Immature natural killer cell (primary cell): ENCODE measurements at regions not wholly inside any gene's neighbourhood (a gene's known extent, or its start where the extent isn't known, plus 50 kb on each side); places are given as distances from the start of the nearest gene placed in this dataset.
"Not testable (repeated sequence)": the region's sequence is repeated elsewhere in the genome, so short reads cannot be mapped to it uniquely, and the experiment has no call there.

Experiments
- DNase-seq, 3 donors: peaks; one replicate each; pipeline ENCODE4 v3.0.0; 2022; ENCODE audit warnings: mixed read lengths in 1 of 3
- H3K27ac Mint-ChIP-seq, 6 donors: one replicate each; pipeline ENCODE4 v1.8.0; 2020; ENCODE audit warnings: mixed read lengths in 6 of 6, mild to moderate bottlenecking in 5 of 6, inconsistent platforms in 4 of 6, moderate library complexity in 3 of 6
- H3K27me3 Mint-ChIP-seq, 3 donors: one replicate each; pipeline ENCODE4 v1.8.0; 2020 to 2021; ENCODE audit warnings: low read depth in 3 of 3, mild to moderate bottlenecking in 3 of 3, mixed read lengths in 3 of 3, moderate library complexity in 3 of 3, inconsistent platforms in 1 of 3
- H3K36me3 Mint-ChIP-seq, 3 donors: one replicate each; pipeline ENCODE4 v1.8.0; 2020; ENCODE audit warnings: mixed read lengths in 3 of 3, inconsistent platforms in 2 of 3, mild to moderate bottlenecking in 2 of 3
- H3K4me1 Mint-ChIP-seq, 2 donors: one replicate each; pipeline ENCODE4 v1.8.0; 2020; ENCODE audit warnings: inconsistent platforms in 2 of 2, mild to moderate bottlenecking in 2 of 2, mixed read lengths in 2 of 2, moderate library complexity in 1 of 2
- H3K4me3 Mint-ChIP-seq, 5 donors: one replicate each; pipeline ENCODE4 v1.8.0; 2020; ENCODE audit warnings: mild to moderate bottlenecking in 5 of 5, mixed read lengths in 5 of 5, inconsistent platforms in 3 of 5, moderate library complexity in 3 of 5
- H3K9me3 Mint-ChIP-seq, 6 donors: one replicate each; pipeline ENCODE4 v1.8.0; 2020; ENCODE audit warnings: mild to moderate bottlenecking in 6 of 6, mixed read lengths in 6 of 6, inconsistent platforms in 4 of 6, moderate library complexity in 3 of 6

DNA sequence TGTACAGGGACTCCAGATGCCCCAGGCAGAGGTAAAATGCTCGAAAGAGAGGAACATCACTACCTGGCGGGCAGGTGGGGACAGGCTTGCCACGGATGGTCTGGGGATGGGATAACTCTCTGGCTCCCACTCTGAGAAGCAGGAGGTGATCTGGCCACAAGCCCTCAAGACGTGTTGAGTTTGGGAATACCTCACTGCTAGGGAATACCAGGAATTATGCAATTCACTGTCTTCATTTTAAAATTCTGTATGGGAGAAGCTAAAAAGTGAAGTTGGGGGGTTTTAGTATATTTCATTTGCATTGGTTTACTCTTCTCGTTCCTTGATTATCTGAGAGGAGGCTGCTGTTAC is 510.4 kb downstream of the CCDC171 start:
- Mint-ChIP-seq H3K27me3 (peaks cover 0 to 2% (median 0%) of the 10 kb centered on the region in 3 donors), H3K4me3 (no peak overlapping the region), H3K4me1 (peaks cover 7 to 21% of the 10 kb centered on the region in 2 donors), H3K27ac (no peak overlapping the region), H3K9me3 (no peaks in the 10 kb centered on the region), H3K36me3 (no peaks in the 10 kb centered on the region)
- no peak for DNase-seq

DNA sequence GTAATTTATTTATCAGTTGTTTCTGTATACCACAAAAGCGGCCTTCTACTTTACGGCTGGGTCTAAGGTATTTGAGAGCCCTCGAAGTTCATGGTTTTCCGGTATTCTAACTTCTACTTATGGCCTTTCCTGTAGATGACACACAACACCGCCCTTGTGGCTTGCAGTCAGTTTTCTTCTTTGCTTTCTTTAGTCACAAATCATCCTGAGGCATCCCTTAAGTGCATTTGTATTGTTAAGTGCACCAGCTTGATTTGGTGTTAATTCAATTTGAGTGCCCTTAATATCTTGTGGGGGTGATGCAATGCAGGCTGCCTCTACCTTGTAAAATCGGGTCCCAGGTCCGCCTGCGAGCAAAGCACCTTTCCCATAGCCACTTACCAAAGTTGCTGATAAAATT is 511.9 kb downstream of the CCDC171 start:
- H3K27ac Mint-ChIP-seq = no peak overlapping the region
- no peak overlapping the region for H3K4me3 Mint-ChIP-seq
- H3K27me3 Mint-ChIP-seq = peaks cover 0 to 2% (median 1%) of the 10 kb centered on the region in 3 donors

DNA sequence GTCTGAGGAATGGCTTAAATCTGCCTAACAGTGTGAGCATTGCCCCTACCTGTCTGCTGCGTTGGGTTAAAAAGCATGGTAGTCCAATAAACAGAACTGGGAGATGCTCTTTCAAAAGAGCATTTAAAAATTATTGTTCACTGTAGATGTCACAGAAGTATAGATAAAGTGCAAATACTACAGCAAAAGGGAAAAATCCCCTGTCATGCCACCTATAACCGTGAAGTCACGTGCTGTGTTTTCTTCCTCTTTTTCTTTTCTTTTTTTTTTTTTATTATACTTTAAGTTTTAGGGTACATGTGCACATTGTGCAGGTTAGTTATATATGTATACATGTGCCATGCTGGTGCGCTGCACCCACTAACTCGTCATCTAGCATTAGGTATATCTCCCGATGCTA is 513.4 kb downstream of the CCDC171 start:
- not testable (repeated sequence) for DNase-seq, H3K36me3 Mint-ChIP-seq, H3K4me3 Mint-ChIP-seq, H3K9me3 Mint-ChIP-seq, H3K27me3 Mint-ChIP-seq, H3K27ac Mint-ChIP-seq, H3K4me1 Mint-ChIP-seq

More for the DNA sequence above, 511.9 kb downstream of the CCDC171 start:
- H3K9me3 Mint-ChIP-seq = peaks cover 0 to 4% (median 0%) of the 10 kb centered on the region in 6 donors
- no peak for DNase-seq
- no peaks in the 10 kb centered on the region for H3K36me3 Mint-ChIP-seq
- peaks cover 0 to 11% of the 10 kb centered on the region in 2 donors for H3K4me1 Mint-ChIP-seq

DNA sequence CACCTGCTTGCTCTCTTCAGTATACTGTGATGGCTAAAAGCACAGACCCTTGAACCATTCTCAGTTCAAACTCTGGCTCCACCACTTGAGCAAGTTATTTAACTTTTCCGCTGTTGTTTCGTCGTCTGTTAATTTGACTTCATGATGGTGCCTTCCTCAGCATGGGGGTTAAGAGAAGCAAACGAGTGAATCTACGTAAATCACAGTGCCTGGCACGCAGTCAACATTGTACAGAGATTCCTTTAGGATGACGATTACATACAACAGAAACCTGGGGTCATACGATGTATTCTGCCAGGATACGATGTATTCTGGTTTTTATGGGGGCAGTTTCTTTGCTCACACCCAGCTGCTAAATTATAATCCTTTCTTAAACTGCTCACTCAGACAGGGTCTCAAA is 515.6 kb downstream of the CCDC171 start:
- H3K27ac Mint-ChIP-seq = no peak overlapping the region
- no peak for DNase-seq
- H3K36me3 Mint-ChIP-seq = no peaks in the 10 kb centered on the region
- H3K27me3 Mint-ChIP-seq = peaks cover 0 to 5% (median 4%) of the 10 kb centered on the region in 3 donors
- H3K4me3 Mint-ChIP-seq = no peak overlapping the region
- no peaks in the 10 kb centered on the region for H3K4me1 Mint-ChIP-seq
- H3K9me3 Mint-ChIP-seq = peaks cover 0 to 6% (median 0%) of the 10 kb centered on the region in 6 donors

DNA sequence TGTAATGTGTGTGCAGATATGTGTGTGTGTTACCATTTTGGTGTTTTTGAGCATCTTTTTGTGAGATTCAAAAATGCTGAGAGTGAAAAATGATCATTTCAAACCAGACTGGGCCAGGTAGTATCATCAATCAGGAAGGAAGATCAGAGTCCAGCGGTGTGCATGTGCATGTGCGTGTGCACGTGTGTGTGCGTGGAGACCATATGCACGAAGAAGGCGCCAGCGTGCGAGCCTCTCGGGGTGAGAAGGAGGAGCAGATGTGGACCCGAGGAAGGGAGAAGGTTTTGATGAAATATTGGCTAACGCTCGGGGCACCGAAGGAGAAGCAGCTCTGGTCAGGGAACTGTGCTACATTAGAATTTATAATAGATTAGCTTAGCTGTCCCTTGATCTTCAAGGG is 516.4 kb downstream of the CCDC171 start:
- no peaks in the 10 kb centered on the region for H3K4me1 Mint-ChIP-seq
- DNase-seq = no peak
- H3K27ac Mint-ChIP-seq = no peak overlapping the region
- peaks cover 0 to 6% (median 0%) of the 10 kb centered on the region in 6 donors for H3K9me3 Mint-ChIP-seq
- H3K36me3 Mint-ChIP-seq = no peaks in the 10 kb centered on the region
- peaks cover 0 to 5% (median 4%) of the 10 kb centered on the region in 3 donors for H3K27me3 Mint-ChIP-seq
- no peak overlapping the region for H3K4me3 Mint-ChIP-seq

DNA sequence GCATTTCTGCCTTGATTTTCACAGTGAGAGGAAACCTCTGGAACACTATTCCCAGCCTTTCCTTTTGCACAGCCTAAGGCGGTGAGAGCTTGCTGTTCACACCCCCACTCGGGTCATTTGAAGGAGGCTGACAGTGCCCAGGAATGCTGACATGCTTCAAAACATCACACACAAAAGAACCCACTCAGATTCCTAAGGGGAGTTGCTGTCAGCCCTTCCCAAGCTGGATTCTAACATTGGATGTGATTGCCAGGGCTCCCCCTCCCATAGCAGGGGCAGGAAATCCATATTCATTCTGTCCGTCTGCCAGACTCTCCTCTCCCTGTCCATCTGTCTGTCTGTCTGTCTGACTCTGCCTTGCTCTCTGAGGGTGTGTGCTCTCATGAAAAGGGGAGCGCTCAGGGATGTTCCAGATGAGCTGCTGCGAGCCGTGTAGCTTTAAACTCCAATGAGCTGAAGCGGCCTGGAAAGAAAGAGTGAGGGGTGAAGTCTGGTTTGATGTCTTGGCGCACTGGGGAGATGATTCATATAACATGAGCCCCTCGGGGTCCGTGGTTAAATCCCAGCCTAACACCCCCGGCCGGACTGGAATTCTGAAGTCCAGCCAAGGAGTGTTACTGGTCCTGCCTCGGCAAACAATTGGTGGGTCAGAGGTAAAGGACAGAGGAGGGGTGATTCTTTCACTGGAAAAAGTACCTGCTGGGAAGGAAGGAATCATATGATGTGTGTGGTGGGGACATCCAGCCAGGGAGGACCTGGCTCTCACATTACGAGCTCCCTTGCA is 517.0 kb downstream of the CCDC171 start:
- no peaks in the 10 kb centered on the region for H3K36me3 Mint-ChIP-seq
- DNase-seq = no peak
- H3K27me3 Mint-ChIP-seq = peaks cover 0 to 5% (median 4%) of the 10 kb centered on the region in 3 donors
- no peak overlapping the region for H3K4me3 Mint-ChIP-seq
- H3K9me3 Mint-ChIP-seq = peaks cover 0 to 6% (median 0%) of the 10 kb centered on the region in 6 donors
- no peak overlapping the region for H3K27ac Mint-ChIP-seq
- no peaks in the 10 kb centered on the region for H3K4me1 Mint-ChIP-seq

DNA sequence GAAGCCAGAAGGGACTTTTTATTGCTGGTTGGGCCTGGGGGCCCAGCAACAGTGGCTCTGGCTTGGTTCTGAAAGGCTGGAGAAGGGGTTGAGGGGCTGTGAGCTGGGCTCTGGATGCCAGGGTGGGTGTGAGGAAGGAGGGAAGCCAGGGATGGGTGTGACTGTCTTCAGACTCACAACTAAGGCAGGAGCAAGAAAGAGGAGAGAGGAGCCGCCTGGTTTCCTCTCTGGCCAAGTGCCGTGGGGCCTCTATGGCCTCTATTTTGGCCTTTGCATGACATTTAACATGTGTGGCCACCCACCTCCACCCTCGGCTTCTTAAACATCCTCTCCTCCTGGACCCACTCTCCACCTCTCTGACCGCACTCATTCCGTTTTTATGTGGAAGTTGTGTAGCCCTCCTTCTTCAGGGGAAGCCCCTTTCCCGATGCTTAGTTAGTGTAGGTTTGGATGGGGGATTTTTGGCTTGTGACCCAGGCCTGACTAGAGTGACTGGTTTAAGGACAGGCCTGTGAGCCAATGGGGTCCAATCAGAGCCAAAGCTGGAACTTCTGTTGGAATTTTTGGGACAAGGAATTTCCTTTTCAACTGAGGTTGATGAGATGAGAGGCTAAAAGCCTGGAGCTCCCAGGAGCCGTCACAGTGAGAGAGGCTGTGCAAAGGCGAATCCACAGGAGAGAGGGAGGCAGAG is 517.8 kb downstream of the CCDC171 start:
- no peak overlapping the region for H3K27ac Mint-ChIP-seq
- H3K9me3 Mint-ChIP-seq = peaks cover 0 to 6% (median 0%) of the 10 kb centered on the region in 6 donors
- DNase-seq = no peak

DNA sequence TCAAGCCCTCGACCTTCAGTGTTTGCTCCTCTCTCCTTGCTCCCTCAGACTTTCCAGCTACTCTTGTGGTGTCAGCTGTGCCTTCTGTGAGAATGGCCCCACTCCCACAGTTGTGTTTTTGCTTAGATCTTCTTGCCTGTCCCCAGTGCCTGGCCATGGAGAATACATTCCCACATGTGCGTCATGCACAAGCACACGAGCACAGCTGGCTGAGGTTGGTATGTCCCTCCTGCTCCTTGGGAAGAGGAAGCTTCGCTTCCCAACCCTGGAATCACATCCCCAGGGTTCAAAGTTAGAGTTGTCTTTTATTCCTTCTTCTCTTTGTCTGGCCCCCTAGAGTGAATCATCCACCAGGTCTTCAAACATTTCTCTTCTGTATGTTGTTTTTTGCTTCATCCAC is 518.6 kb downstream of the CCDC171 start:
- no peak for DNase-seq
- H3K36me3 Mint-ChIP-seq = no peaks in the 10 kb centered on the region
- peaks cover 0 to 6% (median 0%) of the 10 kb centered on the region in 6 donors for H3K9me3 Mint-ChIP-seq
- H3K4me3 Mint-ChIP-seq = no peak overlapping the region
- peaks cover 0 to 4% (median 3%) of the 10 kb centered on the region in 3 donors for H3K27me3 Mint-ChIP-seq
- no peak overlapping the region for H3K27ac Mint-ChIP-seq
- H3K4me1 Mint-ChIP-seq = no peaks in the 10 kb centered on the region

More for the DNA sequence above, 517.8 kb downstream of the CCDC171 start:
- Mint-ChIP-seq H3K36me3 (no peaks in the 10 kb centered on the region), H3K27me3 (peaks cover 0 to 4% (median 3%) of the 10 kb centered on the region in 3 donors), H3K4me1 (no peaks in the 10 kb centered on the region), H3K4me3 (no peak overlapping the region)

DNA sequence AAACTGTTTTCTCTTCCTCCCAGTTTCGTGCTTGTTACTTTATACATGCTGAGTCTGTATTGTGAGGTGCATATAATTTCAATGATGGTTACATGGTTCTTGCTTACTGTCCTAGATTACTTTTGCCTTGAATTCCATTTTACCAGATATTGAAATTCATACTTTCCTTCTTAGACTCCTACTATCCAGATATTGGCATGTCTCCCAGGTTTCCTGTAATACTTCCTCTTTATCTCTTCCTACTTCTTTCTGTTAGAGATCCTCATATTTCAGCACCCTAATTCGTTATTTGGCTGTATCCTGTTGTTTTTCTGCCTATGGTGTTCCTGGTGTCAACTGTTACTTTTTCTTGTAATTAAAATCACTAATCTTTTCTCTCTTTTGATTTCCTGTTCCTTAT is 522.1 kb downstream of the CCDC171 start:
- Mint-ChIP-seq H3K9me3 (peaks cover 0 to 2% (median 0%) of the 10 kb centered on the region in 6 donors), H3K27ac (no peak overlapping the region), H3K27me3 (peaks cover 0 to 3% (median 2%) of the 10 kb centered on the region in 3 donors), H3K4me1 (no peaks in the 10 kb centered on the region), H3K4me3 (no peak overlapping the region), H3K36me3 (no peaks in the 10 kb centered on the region)
- DNase-seq = no peak

DNA sequence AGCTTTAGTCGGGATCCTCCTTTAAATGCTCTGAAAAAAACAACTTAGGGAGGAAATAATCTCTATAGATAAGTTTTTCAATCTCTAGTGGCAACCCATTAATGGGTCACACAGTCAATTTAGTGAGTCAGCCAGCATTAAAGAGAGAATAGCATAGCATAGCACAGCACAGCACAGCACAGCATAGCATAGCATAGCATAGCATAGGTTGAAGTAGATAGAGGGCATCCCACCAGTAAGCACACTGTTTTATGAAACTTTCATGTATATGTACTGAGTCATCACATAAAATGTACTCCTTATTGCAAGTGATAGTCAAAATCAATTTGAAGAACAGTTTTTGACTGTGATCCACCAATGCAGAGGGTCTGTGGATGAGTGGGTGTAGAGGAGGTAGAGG is 522.9 kb downstream of the CCDC171 start:
- H3K36me3 Mint-ChIP-seq = no peaks in the 10 kb centered on the region
- DNase-seq = no peak
- no peak overlapping the region for H3K27ac Mint-ChIP-seq
- no peak overlapping the region for H3K4me3 Mint-ChIP-seq
- peaks cover 0 to 2% (median 0%) of the 10 kb centered on the region in 6 donors for H3K9me3 Mint-ChIP-seq
- peaks cover 0 to 3% (median 2%) of the 10 kb centered on the region in 3 donors for H3K27me3 Mint-ChIP-seq
- no peaks in the 10 kb centered on the region for H3K4me1 Mint-ChIP-seq

DNA sequence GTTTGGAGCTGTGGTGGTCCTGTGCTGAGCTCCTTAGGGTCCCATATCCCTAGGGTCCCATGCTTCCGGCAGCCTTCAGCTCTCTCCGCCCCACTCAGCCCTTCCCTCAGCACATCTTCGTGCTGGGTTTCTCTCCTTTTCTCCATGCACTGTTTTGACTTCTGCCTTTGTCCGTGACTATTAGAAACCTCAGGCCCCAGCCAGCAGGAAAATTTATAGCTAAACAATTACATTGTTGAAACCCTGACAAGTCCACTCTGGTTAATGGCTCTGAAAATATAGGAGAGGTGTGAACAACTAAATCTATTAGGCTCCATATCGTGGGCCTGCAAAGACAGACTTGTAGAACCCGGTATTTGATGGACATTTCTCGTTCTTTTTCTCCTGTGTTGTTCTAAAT is 523.7 kb downstream of the CCDC171 start:
- H3K9me3 Mint-ChIP-seq = peaks cover 0 to 2% (median 0%) of the 10 kb centered on the region in 6 donors
- no peaks in the 10 kb centered on the region for H3K36me3 Mint-ChIP-seq
- no peak overlapping the region for H3K27ac Mint-ChIP-seq
- H3K4me1 Mint-ChIP-seq = no peaks in the 10 kb centered on the region
- H3K4me3 Mint-ChIP-seq = no peak overlapping the region
- H3K27me3 Mint-ChIP-seq = peaks cover 0 to 2% (median 2%) of the 10 kb centered on the region in 3 donors
- DNase-seq = no peak

DNA sequence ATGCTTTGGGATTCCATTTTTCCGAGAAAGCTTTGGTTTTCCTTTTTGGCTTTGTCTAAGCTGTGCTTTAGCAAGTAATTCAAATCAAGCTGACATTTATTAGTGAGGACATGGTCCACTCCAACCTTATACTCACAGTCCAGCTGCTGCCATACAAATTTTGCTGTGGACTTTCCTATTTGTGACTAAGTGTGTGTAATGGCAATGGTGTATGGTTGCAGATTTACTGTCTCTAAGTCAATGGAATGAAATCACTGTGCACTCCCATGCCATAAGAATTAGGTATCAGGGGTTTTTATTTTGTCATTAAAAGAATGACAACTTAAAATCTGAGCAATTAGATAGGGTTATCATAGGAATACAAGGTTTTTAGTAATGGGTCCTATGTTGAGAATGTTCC is 530.0 kb downstream of the CCDC171 start:
- Mint-ChIP-seq H3K36me3 (peaks cover 0 to 3% (median 0%) of the 10 kb centered on the region in 3 donors), H3K27me3 (peaks cover 2 to 7% (median 3%) of the 10 kb centered on the region in 3 donors), H3K4me1 (no peaks in the 10 kb centered on the region), H3K4me3 (no peak overlapping the region), H3K27ac (no peak overlapping the region), H3K9me3 (peaks cover 0 to 9% (median 4%) of the 10 kb centered on the region in 6 donors)
- no peak for DNase-seq

DNA sequence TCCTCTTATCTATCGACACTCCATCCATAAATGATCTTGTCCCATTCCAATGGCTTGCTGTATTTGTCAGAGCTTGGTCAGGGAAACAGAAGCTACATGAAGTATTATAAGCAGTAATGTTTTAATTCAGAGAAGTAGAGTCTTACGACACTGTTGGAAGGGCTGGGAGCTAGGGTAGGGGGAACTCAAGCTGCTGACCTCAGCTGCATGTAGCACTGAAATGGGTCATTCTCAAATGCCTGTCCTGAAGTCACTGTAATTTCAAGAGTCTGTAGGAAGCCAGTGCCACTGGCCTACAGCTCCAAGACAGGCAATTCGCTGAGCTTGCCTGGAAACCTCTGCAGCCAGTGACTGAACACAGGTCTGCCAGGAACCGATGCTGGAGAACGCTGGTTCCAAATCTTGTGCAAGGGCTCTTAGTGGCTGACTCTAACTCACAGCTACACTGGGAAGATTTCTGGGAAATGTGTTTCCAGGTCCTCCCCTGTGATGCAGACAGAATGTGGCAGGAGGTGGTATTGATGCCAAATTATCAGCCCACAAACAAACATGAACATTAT is 532.4 kb downstream of the CCDC171 start:
- Mint-ChIP-seq H3K4me1 (no peaks in the 10 kb centered on the region), H3K27me3 (peaks cover 2 to 9% (median 3%) of the 10 kb centered on the region in 3 donors), H3K9me3 (peaks cover 0 to 9% (median 4%) of the 10 kb centered on the region in 6 donors), H3K4me3 (no peak overlapping the region), H3K36me3 (peaks cover 0 to 3% (median 0%) of the 10 kb centered on the region in 3 donors), H3K27ac (no peak overlapping the region)
- DNase-seq = no peak
